ENCODE measurements at regions not wholly inside any gene's neighbourhood (a gene's known extent, or its start where the extent isn't known, plus 50 kb on each side); places are given as distances from the start of the nearest gene placed in this dataset.
A peak's percentile ranks its signal among the peaks of the same experiment; 100 is the strongest.

DNA sequence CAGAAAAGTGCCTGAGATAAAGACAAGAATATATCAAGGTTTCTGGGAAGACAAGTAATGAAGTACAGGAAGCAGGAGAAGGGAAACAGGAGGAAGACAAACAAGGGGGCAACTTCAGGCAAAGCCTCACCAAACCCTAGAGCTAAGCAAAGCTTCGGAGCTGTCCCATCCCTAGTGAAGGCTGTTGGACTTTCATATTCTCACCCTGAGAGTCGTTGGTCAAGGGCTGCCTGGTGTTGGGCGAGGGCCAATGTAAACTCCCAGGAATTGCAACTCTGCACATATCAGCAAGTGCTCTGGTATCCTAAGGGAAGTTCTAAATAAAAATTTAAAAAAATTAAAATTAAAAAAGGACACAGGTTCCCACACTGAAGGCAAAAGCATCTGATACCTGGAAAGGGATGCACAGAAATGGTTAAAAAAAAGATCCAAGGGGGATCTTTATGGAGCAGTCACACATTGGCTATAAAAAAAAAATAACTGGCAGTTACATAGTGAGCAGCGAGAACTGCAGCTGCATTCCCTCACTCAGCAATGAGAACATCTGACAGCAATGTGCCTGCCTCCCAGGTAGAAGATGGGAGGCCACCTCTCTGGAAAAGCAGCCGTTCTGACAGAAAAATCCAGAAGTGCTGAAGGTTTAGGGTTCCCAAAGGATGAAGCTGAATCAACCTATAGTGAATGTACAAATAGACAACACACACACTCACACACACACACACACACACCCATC, 304.7 kb downstream of the WDR11 start:
- no peak overlapping the region for H3K27ac ChIP-seq
- H3K4me3 ChIP-seq = no peak overlapping the region
- H3K9me3 ChIP-seq = no peaks in the 10 kb centered on the region
- intact Hi-C loops (cut with DNase I) = no loop called here
- no peak for DNase-seq
- 48 to 57% methylated on average over 5 of the region's 5 CpGs for WGBS, 2 donors
- H3K27me3 ChIP-seq = no peaks in the 10 kb centered on the region
- peaks cover 0 to 41% (median 7%) of the 10 kb centered on the region in 3 donors for H3K4me1 ChIP-seq
- TF ChIP-seq POLR2A (IDR thresholded peaks at IDR 0.05) (no peak), CTCF (IDR thresholded peaks at IDR 0.05) (no peak)
- no peaks in the 10 kb centered on the region for H3K36me3 ChIP-seq

DNA sequence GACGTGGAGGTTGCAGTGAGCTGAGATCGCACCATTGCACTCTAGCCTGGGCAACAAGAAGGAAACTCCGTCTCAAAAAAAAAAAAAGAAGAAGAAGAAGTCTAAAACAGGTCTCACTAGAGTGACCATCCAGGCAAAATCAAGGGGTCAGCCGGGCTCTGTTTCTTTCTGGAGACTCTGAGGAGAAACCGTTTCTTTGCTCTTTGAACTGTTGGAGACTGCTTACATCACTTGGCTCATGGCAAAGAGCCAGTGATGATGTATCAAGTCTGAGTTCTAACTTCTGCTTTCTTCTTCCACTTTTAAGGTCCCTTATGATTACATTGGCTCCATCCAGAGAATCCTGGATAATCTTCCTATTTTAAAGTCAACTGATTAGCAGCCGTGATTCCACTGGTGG, 306.8 kb downstream of the WDR11 start:
- Histone ChIP-seq H3K4me1 (peaks cover 0 to 41% (median 7%) of the 10 kb centered on the region in 3 donors), H3K9me3 (no peaks in the 10 kb centered on the region), H3K27ac (peak overlapping the region in 2 of 4 donors; percentile 1 to 10), H3K4me3 (no peak overlapping the region), H3K36me3 (no peaks in the 10 kb centered on the region), H3K27me3 (no peaks in the 10 kb centered on the region)
- no peak for DNase-seq
- intact Hi-C loops (cut with DNase I) = no loop called here
- WGBS, 2 donors = 28 to 48% methylated on average over 5 of the region's 6 CpGs
- TF ChIP-seq CTCF (IDR thresholded peaks at IDR 0.05) (no peak), POLR2A (IDR thresholded peaks at IDR 0.05) (no peak)

DNA sequence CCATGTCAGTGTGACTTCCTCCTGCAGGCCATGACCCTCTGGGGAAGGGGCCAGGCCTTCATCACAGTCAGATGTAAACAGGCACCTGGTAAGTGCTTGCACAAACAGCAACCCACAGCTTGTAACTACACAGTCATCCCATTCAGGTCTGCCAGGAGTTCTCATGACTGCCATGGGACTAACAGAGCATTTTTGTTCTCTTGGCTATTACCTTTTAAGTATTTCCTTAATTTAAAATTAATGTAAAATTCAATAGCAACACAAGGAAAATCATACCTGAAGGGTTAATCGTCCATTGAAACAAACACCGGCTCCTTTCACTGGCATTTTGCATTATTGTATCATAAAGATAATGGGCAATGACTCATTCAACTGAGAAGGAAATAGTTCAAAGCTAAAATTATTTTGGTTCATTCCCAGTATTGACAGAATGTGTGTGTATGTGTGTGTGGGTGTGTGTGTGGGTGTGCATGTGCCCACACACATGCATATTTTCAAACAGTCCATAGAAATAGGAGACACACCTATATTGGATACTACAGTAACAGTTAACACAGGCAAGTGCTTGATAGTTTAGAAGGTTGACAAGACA, 307.9 kb downstream of the WDR11 start:
- Histone ChIP-seq H3K4me3 (no peak overlapping the region), H3K27ac (no peak overlapping the region), H3K27me3 (no peaks in the 10 kb centered on the region), H3K9me3 (peaks cover 0 to 2% (median 0%) of the 10 kb centered on the region in 3 donors), H3K36me3 (no peaks in the 10 kb centered on the region), H3K4me1 (peaks cover 0 to 41% (median 7%) of the 10 kb centered on the region in 3 donors)
- intact Hi-C loops (cut with DNase I) = no loop called here
- DNase-seq = no peak
- no peak for TF ChIP-seq CTCF (IDR thresholded peaks at IDR 0.05)
- TF ChIP-seq POLR2A (IDR thresholded peaks at IDR 0.05) = no peak
- 36 to 38% methylated on average over 2 of the region's 2 CpGs for WGBS, 2 donors

DNA sequence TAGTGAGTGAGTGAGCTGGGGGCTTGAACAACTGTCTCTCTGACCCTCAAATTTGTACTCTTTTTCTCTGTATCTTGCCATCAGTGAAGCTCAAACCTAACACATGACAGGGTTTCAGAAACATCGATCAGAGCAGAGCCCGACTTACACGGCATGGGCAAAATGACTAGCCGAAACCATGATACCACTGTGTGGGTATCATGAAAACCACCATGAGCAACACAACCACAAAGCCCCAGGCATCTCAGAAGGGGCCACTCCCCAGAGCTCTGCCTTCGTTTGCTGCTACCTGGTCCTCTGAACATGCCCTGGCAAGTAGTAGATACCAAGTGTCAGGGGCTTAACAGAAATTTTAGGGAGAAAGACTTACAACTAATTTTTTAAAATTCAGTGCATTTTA, 308.5 kb downstream of the WDR11 start:
- no peak for TF ChIP-seq POLR2A (IDR thresholded peaks at IDR 0.05)
- H3K4me3 ChIP-seq = no peak overlapping the region
- no peak overlapping the region for H3K27ac ChIP-seq
- no peaks in the 10 kb centered on the region for H3K36me3 ChIP-seq
- intact Hi-C loops (cut with DNase I) = no loop called here
- no peak for DNase-seq
- no peaks in the 10 kb centered on the region for H3K27me3 ChIP-seq
- peaks cover 0 to 35% (median 5%) of the 10 kb centered on the region in 3 donors for H3K4me1 ChIP-seq
- peaks cover 0 to 5% (median 0%) of the 10 kb centered on the region in 3 donors for H3K9me3 ChIP-seq
- WGBS, 2 donors = 41 to 70% methylated on average over 5 of the region's 5 CpGs

DNA sequence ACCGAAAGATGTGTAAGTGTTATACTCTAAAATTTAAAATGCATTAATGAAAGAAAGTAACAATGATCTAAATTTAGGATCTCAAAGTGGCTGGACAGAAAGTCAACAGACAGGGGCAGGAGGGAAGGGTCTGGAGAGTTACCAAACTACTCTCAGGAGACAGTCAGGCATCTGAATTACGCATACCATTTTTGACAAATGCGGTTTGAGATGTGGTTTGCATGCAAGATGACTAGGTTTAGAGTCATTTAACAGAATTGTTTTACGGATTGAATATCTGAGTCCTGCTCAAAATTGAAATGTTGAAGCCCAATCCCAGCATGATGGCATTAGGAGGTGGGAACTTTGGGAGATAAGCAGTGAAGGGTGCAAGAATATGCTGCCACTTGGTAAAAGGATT, 314.1 kb downstream of the WDR11 start:
- no peak for DNase-seq
- Histone ChIP-seq H3K27me3 (no peaks in the 10 kb centered on the region), H3K4me1 (peaks cover 0 to 17% (median 0%) of the 10 kb centered on the region in 3 donors), H3K36me3 (no peaks in the 10 kb centered on the region), H3K4me3 (no peak overlapping the region), H3K27ac (no peak overlapping the region), H3K9me3 (peaks cover 0 to 5% (median 0%) of the 10 kb centered on the region in 3 donors)
- WGBS, 2 donors = 86 to 88% methylated on average over 4 of the region's 4 CpGs
- TF ChIP-seq POLR2A (IDR thresholded peaks at IDR 0.05) = no peak
- no peak for TF ChIP-seq CTCF (IDR thresholded peaks at IDR 0.05)
- intact Hi-C loops (cut with DNase I) = no loop called here
